Tibial artery (tissue), 4 donors: ENCODE measurements at regions not wholly inside any gene's neighbourhood (a gene's known extent, or its start where the extent isn't known, plus 50 kb on each side); places are given as distances from the start of the nearest gene placed in this dataset.
A peak's percentile ranks its signal among the peaks of the same experiment; 100 is the strongest.

Experiments
- DNase-seq, 2 donors: peaks; one replicate each; pipeline ENCODE4 v3.0.0-alpha.2; 2019
- H3K27ac ChIP-seq, 2 donors: fragments of 200-600 bp; sonication (generic) in 1 of 2; 1 replicate in 1 of 2; 2 replicates in 1 of 2; pipeline ENCODE4 v1.5.1; 2018 to 2019; ENCODE audit warnings: mild to moderate bottlenecking in 1 of 2
- H3K27me3 ChIP-seq, 2 donors: fragments of 200-600 bp; sonication (generic) in 1 of 2; one replicate each; pipeline versions ENCODE4 v1.5.1 to v1.6.0; 2016 to 2019
- H3K36me3 ChIP-seq, 3 donors: fragments of 200-600 bp; sonication (generic) in 2 of 3; one replicate each; pipeline ENCODE4 v1.5.1; 2016 to 2019; ENCODE audit warnings: mild to moderate bottlenecking in 2 of 3
- H3K4me1 ChIP-seq, 4 donors: fragments of 200-600 bp; sonication (generic) in 2 of 4; 1 replicate in 3 of 4; 2 replicates in 1 of 4; pipeline ENCODE4 v1.5.1; 2016 to 2019
- H3K4me3 ChIP-seq, 2 donors: fragments of 200-600 bp; sonication (generic) in 1 of 2; 1 replicate in 1 of 2; 2 replicates in 1 of 2; pipeline ENCODE4 v1.5.1; 2018 to 2019; ENCODE audit warnings: mild to moderate bottlenecking in 2 of 2
- H3K9me3 ChIP-seq, 3 donors: fragments of 200-600 bp; sonication (generic) in 1 of 3; one replicate each; pipeline ENCODE4 v1.5.1; 2016 to 2019
- CTCF ChIP-seq, 2 experiments: fragments of 200-600 bp in 1 of 2; fragments of 450-650 bp in 1 of 2; IDR thresholded peaks; one replicate each; pipeline ENCODE4 v1.5.1; 2017 to 2019; ENCODE audit warnings: antibody characterized with exemption in 2 of 2, mild to moderate bottlenecking in 1 of 2, moderate library complexity in 1 of 2
- intact Hi-C: fragments of 100-400 bp; cut with DNase I; formaldehyde crosslinking; loops from one replicate; pipeline ENCODE4 v1.15.0; 2023; ENCODE audit warnings: low total_unique reads

- intact Hi-C loops, result loop anchor here (5.0 kb wide), 1 partner anchor 116 kb away; no protein-coding TSS in a partner anchor
- H3K4me3 ChIP-seq, result no peak overlapping the region
- H3K27me3 ChIP-seq, result peaks cover 0 to 16% of the 10 kb centered on the region in 2 donors
- DNase-seq, result peak in 1 of 2 donors; percentile 44
- no peak for TF ChIP-seq CTCF (IDR thresholded peaks at IDR 0.05)
- no peaks in the 10 kb centered on the region for H3K4me1 ChIP-seq
- peaks cover 0 to 14% (median 6%) of the 10 kb centered on the region in 3 donors for H3K9me3 ChIP-seq
- no peaks in the 10 kb centered on the region for H3K36me3 ChIP-seq
- H3K27ac ChIP-seq, result no peak overlapping the region
Observed at GRCh38 chr2:240348522-240348921, 86.9 kb upstream of the GPC1 start.

GRCh38 chr2:240349133-240350005 lies 86.1 kb upstream of the GPC1 start:
- intact Hi-C loops, result loop anchor here (5.0 kb wide), 1 partner anchor 117 kb away; no protein-coding TSS in a partner anchor
- Histone ChIP-seq H3K27ac (no peak overlapping the region), H3K4me1 (no peaks in the 10 kb centered on the region), H3K27me3 (peaks cover 0 to 16% of the 10 kb centered on the region in 2 donors), H3K36me3 (no peaks in the 10 kb centered on the region), H3K4me3 (no peak overlapping the region), H3K9me3 (peaks cover 0 to 14% (median 6%) of the 10 kb centered on the region in 3 donors)
- DNase-seq, result peak in 1 of 2 donors; percentile 42
- TF ChIP-seq CTCF (IDR thresholded peaks at IDR 0.05), result no peak

- Histone ChIP-seq H3K36me3 (no peaks in the 10 kb centered on the region), H3K9me3 (peaks cover 0 to 14% (median 4%) of the 10 kb centered on the region in 3 donors), H3K4me3 (no peak overlapping the region), H3K27me3 (peaks cover 0 to 16% of the 10 kb centered on the region in 2 donors), H3K4me1 (peaks cover 0 to 2% (median under 1%) of the 10 kb centered on the region in 4 donors), H3K27ac (no peak overlapping the region)
- peak in 1 of 2 donors; percentile 28 for DNase-seq
- no peak for TF ChIP-seq CTCF (IDR thresholded peaks at IDR 0.05)
- intact Hi-C loops, result no loop called here
Observed at GRCh38 chr2:240350006-240350355, 85.5 kb upstream of the GPC1 start.

- TF ChIP-seq CTCF (IDR thresholded peaks at IDR 0.05), result no peak
Observed at GRCh38 chr2:240350696-240351087, 84.8 kb upstream of the GPC1 start.

GRCh38 chr2:240351088-240351741 lies 84.2 kb upstream of the GPC1 start:
- Histone ChIP-seq H3K4me1 (peaks cover 0 to 7% (median 3%) of the 10 kb centered on the region in 4 donors), H3K4me3 (no peak overlapping the region)
- DNase-seq, result peak in 1 of 2 donors; percentile 51

More at GRCh38 chr2:240350696-240351087, 84.8 kb upstream of the GPC1 start:
- H3K36me3 ChIP-seq, result no peaks in the 10 kb centered on the region
- H3K27me3 ChIP-seq, result peaks cover 0 to 16% of the 10 kb centered on the region in 2 donors
- peaks cover 0 to 7% (median under 1%) of the 10 kb centered on the region in 3 donors for H3K9me3 ChIP-seq
- no peak overlapping the region for H3K27ac ChIP-seq
- no peak overlapping the region for H3K4me3 ChIP-seq
- peak in 1 of 2 donors; percentile 65 for DNase-seq
- peaks cover 0 to 7% (median 3%) of the 10 kb centered on the region in 4 donors for H3K4me1 ChIP-seq
- intact Hi-C loops, result no loop called here

More at GRCh38 chr2:240351088-240351741, 84.2 kb upstream of the GPC1 start:
- Histone ChIP-seq H3K36me3 (no peaks in the 10 kb centered on the region), H3K27me3 (peaks cover 0 to 16% of the 10 kb centered on the region in 2 donors), H3K9me3 (peaks cover 0 to 2% (median 0%) of the 10 kb centered on the region in 3 donors), H3K27ac (no peak overlapping the region)
- intact Hi-C loops, result no loop called here
- no peak for TF ChIP-seq CTCF (IDR thresholded peaks at IDR 0.05)
